Activated CD4-positive, CD25-positive, alpha-beta regulatory T cell treated with anti-CD3 and anti-CD28 coated beads, Interleukin-2, amount 50 U/mL, for 24 hours (primary cell): ENCODE measurements at regions not wholly inside any gene's neighbourhood (a gene's known extent, or its start where the extent isn't known, plus 50 kb on each side); places are given as distances from the start of the nearest gene placed in this dataset.

Experiments used
- ATAC-seq, 2 donors: fragments of 150-1000 bp; cut with Tn5 transposase; one replicate each; pipeline ENCODE4 v1.10.0; 2021; ENCODE audit warnings: mild to moderate bottlenecking in 1 of 2, moderate library complexity in 1 of 2

DNA sequence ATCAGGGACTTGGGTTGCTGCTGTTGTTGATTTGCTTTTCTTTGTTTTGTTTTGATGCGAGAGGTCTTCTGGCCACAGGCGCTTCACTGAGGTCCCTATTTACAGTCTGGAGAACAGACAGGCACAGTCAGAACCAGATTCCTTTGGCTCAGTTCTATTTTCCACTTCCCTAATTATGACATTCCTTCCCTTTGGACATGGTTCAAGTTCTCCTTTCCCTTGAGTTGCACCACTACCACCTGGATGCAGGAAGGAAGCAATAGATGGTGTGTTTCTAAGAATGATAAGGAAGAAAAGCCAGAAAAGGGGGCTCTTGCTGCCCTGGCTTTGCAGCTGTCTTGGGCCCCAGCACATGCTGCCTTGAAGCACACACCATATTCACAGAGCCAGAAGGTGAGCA, 160.6 kb downstream of the MAF start:
- no peak for ATAC-seq

DNA sequence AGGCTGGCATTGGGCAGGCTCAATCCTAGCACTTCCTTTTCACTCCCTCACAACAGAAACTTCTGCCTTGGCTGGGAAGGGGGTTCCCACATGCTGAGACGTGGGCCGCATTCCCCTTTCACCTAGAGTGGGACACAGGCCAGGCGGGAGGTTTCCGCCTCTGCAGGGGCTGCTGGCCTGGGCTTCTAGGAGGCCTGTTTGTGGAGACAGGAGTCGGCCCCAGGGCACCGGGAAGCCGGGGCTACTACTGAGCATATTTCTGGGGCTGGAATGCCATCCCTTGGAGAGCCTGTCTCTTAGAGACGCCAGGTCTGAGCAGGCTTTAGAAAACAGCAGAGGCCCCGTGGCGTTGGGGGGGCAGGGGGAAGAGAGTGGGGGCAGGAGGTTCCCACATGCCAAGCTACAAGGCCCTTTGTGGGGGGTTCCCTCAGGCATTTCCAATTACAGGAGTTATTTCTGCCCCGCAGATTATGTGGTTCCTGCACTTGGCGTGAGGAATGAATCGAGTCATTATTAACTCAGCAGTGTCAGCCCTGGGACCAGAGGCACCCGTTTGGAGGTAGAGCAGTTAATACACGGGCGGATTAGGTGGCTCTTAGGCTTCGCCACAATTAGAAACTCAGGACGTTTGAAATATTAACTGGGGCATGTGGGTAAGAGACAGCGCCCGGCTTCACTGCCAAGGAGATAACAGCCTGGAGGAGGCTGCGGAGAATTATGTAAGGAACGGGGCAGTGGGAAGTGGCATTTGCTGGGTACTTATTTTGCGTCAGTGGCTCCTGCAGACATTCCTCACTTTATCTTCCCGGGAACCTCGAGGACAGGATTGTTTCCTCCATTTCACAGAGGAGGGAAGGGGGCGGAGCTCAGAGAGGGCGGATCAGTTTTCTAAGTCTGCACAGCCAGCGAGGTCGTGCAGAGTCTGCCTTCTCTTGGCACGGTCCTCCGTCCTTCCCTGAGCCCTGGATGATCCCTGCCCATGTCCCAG, 162.5 kb downstream of the MAF start:
- ATAC-seq, result no peak

DNA sequence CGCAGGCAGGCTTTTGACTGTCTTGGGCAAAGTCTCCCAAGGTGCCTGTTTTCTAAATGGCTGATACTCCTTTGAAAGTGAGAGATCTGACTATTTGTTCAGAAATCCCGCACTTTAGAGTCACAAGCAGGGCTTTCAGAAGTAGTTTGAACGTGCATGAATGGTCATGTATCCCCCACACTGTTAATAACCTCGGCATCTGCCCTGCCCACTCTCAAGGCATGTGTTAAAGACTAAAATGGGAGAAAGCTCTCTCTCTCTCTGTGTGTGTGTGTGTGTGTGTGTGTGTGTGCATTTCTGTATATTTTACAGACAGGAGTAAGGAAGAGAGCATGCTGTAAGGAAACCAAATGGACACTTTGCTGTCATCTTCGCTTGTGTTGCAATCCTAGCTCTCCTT, 163.7 kb downstream of the MAF start:
- ATAC-seq, result no peak

DNA sequence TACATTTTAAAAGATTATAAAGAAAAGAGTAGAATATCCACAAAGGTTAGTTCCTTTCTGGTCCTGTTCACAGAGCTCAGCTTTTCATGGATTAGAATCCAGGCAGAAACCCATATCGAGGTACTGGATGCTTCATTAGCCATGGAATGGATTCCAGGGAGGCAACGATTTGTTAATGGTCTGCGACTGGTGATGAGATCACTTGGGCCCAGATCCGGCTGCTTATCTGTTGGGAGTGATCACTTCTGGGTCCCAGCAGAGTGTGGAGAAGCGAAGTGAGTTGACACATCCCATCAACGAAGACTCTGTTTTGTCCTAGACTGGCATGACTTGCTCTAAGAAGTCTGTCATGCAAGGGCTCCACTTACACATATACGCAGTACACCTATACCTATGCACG, 165.8 kb downstream of the MAF start:
- ATAC-seq, result no peak

DNA sequence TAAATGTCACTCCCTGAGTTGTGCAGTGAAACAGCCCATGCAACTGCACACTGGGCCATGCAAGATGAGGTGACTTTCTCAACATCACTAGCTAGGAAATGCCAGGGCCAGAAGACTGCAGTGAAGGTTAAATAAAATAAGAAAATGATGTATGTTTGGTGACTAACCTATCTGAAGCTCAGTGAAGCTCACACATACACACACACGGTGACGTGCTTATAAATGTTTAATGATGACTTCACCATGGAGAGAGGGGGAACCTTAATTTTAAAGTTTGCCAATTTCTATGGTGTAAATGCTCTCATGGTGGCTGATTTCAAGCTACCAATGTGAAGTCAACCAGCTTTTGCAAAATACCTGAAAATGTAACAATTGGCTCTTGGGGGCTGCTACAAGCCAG, 166.4 kb downstream of the MAF start:
- no peak for ATAC-seq

DNA sequence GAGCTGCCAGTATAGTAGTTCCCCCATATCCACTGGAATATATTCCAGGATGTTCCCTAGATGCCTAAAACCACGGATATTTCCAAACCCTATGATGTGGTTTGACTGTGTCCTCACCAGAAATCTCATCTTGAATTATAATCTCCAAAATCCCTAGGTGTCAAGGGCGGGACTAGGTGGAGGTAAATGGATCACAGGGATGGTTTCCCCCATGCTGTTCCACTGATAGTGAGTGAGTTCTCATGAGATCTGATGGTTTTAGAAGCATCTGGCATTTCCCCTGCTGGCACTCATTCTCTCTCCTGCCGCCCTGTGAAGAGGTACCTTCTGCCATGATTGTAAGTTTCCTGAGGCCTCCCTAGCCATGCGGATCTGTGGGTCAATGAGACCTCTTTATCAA, 168.6 kb downstream of the MAF start:
- ATAC-seq, result no peak

DNA sequence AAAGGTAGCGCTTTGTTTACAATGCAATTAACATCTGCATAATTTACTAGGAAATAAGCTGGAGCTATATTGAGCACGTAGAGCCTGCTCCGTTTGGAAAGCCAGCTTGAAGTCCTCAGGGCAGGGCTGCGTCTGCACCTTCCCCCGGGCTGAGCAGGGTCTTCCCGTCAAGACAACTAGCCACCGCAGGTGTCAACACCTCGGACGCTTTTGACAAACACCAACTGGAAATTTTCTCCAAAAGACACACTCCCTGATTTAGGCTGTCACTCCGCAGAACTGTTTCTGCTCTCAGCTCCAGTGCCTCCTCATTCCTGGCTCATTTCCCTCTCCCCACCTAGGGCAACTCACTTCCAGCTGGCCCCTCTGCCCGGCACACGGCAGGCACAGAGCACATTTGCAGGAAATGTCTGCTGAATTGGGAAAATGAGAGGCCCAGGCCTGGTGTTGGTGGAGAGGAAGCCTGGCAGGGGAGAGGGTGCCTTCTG, 170.3 kb downstream of the MAF start:
- ATAC-seq, result no peak

DNA sequence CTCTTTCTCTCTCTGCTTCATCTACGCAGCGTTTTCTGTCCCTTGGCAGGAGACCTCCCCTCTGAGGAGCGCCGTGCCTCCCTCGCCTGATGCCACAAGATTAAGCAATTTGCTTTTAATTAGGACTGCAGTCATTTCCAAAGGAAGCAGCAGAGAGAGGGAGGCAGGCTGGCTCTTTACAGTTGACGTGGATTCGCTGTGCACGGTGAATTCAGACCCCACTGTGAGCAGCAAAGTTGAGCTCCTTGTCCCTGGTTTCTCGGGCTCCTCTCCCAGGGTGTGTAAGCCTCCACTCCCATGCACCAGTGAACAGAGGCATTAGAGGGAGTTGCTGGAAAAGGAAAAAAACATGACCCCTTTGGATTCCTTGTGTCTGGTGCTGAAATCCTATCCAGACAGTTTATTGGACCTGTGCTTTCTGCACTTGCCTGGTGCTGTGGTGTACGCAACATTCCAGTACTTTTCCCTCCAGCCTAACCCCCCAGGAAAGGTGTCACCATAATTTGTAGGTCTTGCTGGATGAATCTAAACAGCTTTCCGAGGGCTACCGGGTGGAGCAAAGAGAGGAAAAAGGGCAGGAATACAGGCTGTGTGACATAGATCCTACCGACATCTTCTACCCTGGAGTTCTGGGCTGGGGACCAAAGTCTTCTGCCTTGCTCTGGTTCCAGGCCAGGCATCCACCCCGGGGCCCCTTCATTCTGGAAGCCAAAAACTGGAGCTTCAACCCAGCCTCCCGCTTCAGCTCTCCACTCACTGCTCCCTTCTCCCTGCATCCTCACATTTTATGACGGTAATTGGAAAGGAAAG, 171.0 kb downstream of the MAF start:
- ATAC-seq, result no peak

DNA sequence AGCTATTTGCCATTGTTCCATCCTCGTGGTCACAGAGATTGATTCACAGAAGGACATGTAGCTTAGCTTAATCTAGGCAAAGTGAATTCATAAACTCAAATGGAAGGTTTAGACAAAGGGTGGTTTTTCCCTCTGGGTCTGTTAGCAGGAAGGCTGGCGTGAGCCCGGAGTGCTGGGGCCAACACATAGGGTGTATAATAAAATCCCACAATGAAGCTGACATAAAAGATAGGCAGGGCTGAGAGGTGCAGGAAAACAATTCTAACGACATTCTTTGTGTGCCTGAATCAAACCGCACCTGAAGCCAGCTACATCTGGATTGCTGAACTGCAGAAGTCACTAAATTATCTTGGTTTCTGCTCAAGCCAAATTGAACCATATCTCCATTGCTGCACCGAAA, 173.9 kb downstream of the MAF start:
- no peak for ATAC-seq

DNA sequence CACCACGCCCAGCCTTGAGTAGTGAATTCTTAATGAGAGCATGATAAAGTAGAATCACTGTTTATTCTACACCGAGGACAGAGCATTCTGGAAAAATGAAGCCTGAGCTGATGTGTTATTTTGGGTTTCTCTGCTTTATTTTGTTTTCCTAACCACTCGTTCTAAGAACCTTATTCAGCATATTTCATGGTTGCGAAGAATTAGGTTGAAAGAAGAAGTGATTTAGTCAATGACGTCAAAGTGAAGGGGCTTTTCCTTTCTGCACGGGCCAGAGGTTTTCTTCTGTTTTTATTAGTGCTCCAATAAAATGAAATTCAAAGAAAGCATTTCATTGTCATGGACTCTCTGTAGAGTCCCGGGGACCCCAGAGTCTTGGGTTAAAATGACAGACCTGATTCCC, 178.5 kb downstream of the MAF start:
- ATAC-seq, result no peak

DNA sequence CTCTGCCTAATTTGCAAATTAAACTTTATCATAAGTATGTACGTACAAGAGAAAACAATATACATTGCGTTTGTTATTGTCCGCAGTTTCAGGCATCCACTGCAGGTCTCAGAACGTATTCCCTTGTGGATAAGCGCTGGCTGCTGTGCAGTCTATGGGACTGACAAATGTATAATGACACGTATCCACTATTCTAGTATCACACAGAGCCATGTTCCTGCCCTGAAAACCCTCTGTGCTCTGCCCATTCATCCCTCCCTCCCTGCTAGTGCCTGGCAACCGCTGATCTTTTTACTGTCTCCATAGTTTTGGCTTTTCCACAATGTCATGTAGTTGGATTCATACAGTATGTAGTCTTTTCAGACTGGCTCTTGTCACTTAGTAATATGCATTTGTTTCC, 179.4 kb downstream of the MAF start:
- ATAC-seq, result no peak

DNA sequence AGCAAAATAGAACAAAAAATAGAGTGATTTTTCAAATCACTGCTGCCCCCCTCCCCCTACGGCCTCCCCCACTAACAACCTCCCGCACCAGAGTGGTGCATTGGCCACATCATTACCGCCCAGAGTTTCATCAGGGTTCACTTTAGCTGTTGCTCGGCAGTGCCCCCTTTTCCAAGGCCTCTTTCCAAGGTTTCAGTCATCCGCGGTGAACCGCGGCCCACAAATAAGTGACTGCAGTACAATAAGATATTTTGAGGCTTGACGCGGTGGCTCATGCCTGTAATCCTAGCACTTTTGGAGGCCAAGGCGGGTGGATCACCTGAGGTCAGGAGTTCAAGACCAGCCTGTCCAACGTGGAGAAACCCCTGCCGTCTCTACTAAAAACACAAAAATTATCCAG, 180.0 kb downstream of the MAF start:
- ATAC-seq, result no peak

DNA sequence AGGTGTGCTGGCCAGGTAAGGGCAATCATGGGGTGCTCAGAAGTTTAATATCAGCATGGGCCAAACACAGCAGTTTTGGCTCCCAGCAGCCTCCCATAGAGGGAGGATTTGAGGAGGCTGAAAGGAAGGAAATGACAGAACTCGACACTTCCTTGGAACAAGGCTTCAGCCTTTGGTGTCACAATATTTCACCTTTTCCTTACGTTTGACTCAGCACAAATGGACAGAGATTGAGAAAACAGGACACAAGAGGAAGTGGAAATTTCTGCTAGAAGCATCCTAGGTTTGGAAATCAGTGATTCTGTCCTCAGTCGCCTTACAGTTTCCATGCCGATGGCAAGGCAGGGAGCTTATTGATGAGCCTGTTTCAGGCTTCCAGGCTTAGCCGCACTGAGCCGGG, 181.4 kb downstream of the MAF start:
- ATAC-seq, result no peak

DNA sequence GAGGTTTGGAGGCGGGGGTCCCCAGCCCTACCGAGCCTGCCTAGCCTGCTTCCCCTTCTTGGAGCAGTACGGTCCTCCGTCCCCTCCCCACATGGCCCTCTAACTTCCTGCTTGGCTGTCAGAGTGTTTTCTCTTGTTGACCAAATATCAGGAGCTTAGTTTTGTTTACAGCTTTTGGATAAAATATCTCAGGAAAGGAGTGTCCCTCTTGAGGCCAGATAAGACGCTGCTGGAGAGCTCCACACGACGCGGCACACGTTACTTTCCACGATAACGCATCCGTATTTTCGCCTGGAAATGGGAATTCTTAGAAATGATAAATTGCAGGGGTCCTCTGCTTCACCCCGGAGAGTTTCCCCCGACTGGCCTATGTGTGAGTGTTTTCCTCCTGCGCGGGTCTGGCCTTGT, 182.9 kb downstream of the MAF start:
- no peak for ATAC-seq

DNA sequence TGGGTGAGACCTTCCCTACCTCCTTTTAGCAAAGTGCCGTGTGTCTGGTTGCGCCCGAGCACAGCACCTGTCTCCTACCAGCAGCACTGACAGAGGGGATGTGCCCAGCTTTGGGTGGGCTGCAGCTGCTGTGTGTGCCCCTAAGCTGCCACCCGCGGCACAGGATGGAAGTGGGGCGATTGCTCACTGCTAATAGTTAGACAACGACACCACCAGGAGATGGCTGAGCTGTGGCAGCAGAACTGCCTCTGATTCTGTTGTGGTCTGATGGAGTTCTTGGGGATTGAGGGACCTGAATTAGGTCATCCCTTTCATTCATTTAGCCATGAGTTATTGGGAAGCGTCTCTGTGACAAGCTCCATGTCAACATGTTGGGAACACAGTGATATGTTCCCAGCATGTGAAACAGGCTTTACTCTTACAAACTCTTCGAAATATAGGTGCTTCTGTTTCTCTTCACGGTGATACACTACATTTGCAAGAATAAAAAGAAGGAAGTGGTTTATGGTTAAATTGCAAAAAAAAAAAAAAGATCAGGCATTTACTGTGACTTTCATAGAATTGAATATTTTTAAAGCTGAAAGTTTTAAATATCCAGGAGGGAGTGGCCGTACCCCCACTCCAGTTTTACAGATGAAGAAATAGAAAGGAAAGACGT, 184.4 kb downstream of the MAF start:
- ATAC-seq, result no peak

DNA sequence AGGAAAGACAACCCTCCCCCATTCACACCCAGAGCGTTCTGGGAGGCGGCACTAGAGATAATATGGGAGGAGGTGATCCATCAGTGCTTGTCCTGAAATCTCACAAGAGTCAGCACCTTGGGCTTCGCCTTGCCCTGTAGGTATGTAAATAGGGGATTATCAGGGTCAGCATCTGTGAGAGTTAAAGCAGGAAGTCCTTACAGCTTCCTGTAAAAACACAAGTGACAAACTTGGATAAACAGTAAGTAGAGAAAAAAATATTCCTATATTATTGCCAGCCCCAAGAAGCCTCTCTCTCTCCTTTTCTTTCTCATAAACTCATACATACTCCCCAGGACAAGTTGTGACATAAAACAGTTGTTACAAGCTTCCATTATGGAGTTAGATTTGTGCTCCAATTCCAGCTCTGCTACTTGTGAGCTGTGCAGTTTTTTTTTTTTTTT, 187.7 kb downstream of the MAF start:
- no peak for ATAC-seq

DNA sequence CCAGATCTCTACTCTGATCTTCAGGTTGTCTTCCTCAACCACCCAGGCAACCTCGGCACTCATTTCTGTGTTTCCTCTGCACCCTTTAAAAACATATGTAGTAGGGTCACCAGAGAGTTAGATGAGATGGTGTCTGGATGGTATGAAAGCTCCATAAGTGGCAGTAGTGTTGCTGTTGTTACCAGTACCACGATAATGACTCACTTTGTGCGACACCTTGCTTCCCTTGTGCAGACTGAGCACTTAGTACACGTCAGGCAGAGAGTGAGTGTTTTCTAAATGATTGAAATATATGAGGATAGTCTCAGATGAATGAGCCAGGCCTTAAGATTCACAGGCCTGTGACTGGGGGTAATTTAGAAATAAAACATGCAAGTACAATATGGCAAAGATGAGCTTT, 188.7 kb downstream of the MAF start:
- peak; percentile 79 to 84 for ATAC-seq

DNA sequence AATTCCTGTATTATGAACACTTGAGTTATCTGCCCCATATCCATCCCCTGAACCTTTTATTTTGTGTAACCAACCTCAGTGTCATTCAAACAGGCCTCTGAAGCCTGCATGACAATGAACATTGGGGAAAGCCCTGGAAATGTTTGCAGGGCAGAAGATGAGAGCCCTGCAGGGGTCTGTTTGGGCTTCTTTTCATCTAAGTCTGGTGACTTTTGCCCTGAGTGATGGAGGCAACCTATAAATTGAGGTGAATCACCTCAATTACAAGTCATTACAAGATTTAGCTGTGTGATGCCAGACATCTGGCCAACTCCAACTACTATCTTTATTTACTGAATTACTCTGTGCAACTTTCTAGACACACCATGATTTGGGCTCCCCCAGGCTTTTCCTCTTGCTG, 189.2 kb downstream of the MAF start:
- ATAC-seq, result peak; percentile 34 to 50

DNA sequence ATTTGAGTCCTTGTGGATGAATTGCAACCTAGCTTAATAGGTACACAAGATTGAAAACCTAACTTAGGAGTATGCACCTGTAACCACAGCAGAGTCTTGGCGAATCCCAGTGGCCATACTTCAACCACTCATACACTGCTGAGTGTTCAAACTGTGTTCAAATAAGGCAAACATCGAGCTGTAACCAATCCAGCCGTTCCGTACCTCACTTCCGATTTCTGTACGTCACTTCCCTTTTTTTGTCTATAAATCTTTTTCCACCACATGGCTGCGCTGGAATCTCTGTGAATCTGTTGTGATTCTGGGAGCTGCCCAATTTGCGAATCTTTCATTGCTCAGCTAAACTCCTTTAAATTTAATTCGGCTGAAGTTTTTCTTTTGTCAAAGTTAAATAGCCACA, 190.6 kb downstream of the MAF start:
- ATAC-seq, result no peak

DNA sequence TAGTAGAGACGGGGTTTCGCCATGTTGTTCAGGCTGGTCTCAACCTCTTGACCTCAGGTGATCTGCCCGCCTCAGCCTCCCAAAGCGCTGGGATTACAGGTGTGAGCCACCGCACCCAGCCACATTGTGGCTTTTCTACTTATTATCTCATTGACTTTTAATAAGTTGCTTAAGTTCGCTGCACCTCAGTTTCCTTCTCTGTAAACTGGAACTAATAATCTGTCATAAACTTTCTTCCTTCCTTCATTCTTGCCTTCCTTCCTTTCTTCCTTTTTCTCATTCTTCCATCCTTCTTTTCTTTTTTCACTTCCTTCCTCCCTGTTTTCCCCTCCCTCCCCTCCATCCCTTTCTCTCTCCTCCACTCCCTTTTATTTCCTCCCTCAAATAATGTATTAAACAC, 192.2 kb downstream of the MAF start:
- no peak for ATAC-seq

DNA sequence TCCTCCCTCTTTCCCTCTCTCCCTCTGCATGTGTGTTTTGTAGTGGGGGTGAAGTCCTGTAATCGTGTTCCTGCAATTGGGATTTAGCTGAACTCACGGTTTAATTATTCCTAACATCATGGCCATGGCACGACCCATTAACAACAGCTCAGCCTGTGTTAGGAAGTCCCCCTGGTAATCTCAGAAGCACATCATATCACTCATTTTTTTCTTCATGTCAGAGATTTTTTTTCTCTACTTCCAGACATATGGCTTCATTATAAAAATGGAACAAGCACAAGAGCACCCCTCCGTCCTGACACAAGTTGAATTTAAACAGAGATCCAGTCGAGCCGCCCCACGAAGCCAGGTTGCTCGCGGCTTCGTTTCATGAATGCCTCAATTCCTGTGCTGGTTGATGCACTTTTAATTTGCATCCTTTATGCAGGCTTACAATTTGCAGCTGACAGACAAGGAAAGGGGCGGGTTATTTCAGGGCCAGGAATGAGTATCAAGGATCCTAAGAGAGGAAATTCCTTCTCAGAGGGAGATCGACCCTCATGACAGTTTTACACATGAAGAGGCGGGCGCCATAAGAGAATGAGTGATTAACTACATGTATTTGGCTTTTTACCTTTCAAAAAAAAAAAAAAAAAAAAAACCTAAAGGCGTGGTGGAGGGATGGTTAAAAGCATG, 192.9 kb downstream of the MAF start:
- ATAC-seq, result no peak

DNA sequence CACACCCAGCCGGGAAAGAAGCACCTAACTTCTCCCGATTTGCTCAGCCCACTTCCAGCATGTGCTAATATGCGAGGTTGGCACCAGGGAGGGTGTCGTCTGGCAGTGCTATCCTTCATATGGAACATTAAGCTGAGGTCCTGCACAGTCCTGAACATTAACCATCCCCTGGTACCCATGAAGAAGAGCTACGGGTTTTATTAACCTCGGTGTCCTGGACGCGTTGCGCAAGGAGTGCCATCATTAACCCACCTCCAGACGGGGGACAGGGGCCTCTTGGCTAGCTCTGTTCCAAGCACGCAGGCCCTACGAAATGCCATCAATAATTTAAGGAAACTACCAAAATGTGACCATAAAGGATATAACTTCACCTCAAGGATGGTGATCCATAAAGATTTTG, 193.5 kb downstream of the MAF start:
- no peak for ATAC-seq

DNA sequence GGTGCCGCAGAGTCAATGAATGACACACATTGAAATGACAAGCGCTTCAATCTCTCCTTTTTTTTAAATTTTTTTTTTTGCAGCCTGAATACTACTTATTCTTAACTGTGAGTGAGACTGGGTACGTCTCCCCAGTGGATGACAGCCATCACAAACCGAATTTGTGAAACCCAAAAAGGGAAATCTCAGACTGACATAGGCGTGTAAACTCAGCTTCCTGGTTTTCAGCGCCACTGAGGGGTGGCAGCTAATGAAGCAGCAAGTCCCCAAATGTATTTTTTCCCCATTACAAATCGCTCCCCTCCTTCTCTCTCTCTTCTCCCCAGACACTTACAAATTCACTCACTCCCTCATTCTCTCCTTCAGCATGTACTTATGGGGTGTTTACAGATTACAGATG, 196.0 kb downstream of the MAF start:
- ATAC-seq, result no peak
